Natural killer cell (primary cell): ENCODE measurements at regions not wholly inside any gene's neighbourhood (a gene's known extent, or its start where the extent isn't known, plus 50 kb on each side); places are given as distances from the start of the nearest gene placed in this dataset.

Experiments
- ATAC-seq, 3 donors: fragments of 150-1000 bp in 2 of 3; fragments of 200-7000 bp in 1 of 3; cut with Tn5 transposase; 1 replicate in 1 of 3; 2 replicates in 2 of 3; pipeline ENCODE4 v1.10.0; 2021; ENCODE audit warnings: mild to moderate bottlenecking in 2 of 3, moderate library complexity in 2 of 3
- DNase-seq, 2 donors: peaks; one replicate each; pipeline versions ENCODE4 v3.0.0 to v3.0.0-alpha.2; 2013 to 2021; ENCODE audit warnings: mixed read lengths in 1 of 2
- H3K27ac ChIP-seq: one replicate; pipeline ENCODE4 v1.5.1; 2013; ENCODE audit warnings: mild to moderate bottlenecking, low read length
- H3K27me3 ChIP-seq: one replicate; pipeline ENCODE4 v1.6.1; 2013; ENCODE audit warnings: low read length; ENCODE audit not compliant: control insufficient read depth, insufficient read depth
- H3K36me3 ChIP-seq: one replicate; pipeline ENCODE4 v1.6.1; 2013; ENCODE audit warnings: low read length; ENCODE audit not compliant: control insufficient read depth, insufficient read depth
- H3K4me1 ChIP-seq: one replicate; pipeline ENCODE4 v1.6.1; 2013; ENCODE audit warnings: low read length; ENCODE audit not compliant: control insufficient read depth, insufficient read depth
- H3K4me3 ChIP-seq: one replicate; pipeline ENCODE4 v1.5.1; 2013; ENCODE audit warnings: low read length
- H3K9me3 ChIP-seq: one replicate; pipeline ENCODE4 v1.6.1; 2013; ENCODE audit warnings: low read length; ENCODE audit not compliant: control insufficient read depth, insufficient read depth
- H3K27ac Mint-ChIP-seq, 2 donors: one replicate each; pipeline ENCODE4 v1.8.0; 2022; ENCODE audit warnings: mild to moderate bottlenecking in 2 of 2, mixed read lengths in 2 of 2, moderate library complexity in 1 of 2
- H3K27me3 Mint-ChIP-seq, 2 donors: one replicate each; pipeline ENCODE4 v1.8.0; 2022; ENCODE audit warnings: low read depth in 2 of 2, mixed read lengths in 2 of 2
- H3K36me3 Mint-ChIP-seq: one replicate; pipeline ENCODE4 v1.8.0; 2022; ENCODE audit warnings: mixed read lengths
- H3K4me1 Mint-ChIP-seq, 2 donors: one replicate each; pipeline ENCODE4 v1.8.0; 2022; ENCODE audit warnings: mixed read lengths in 2 of 2
- H3K4me3 Mint-ChIP-seq: one replicate; pipeline ENCODE4 v1.8.0; 2022; ENCODE audit warnings: mild to moderate bottlenecking, moderate library complexity, mixed read lengths
- H3K9me3 Mint-ChIP-seq, 2 donors: one replicate each; pipeline ENCODE4 v1.8.0; 2022; ENCODE audit warnings: mixed read lengths in 2 of 2
- CTCF ChIP-seq: fragments of 200-600 bp; IDR thresholded peaks from one replicate; pipeline ENCODE4 v1.8.0; 2022; ENCODE audit warnings: antibody characterized with exemption
- WGBS: methylation state at CpG from one replicate; pipeline ENCODE4 v1.1.7; 2013; ENCODE audit warnings: missing lambda C conversion rate; ENCODE audit not compliant: insufficient coverage; 5-methylcytosine and 5-hydroxymethylcytosine counted together
- intact Hi-C: fragments of 100-400 bp; cut with micrococcal nuclease; formaldehyde crosslinking; loops from one replicate; pipeline ENCODE4 v1.14.2; 2022

- Histone ChIP-seq H3K9me3 (no peaks in the 10 kb centered on the region), H3K27ac (no peak overlapping the region), H3K4me1 (no peaks in the 10 kb centered on the region), H3K36me3 (no peaks in the 10 kb centered on the region), H3K27me3 (no peaks in the 10 kb centered on the region), H3K4me3 (no peak overlapping the region)
- 87% methylated on average over 20 of the region's 21 CpGs for WGBS
- H3K36me3 Mint-ChIP-seq, result no peaks in the 10 kb centered on the region
- TF ChIP-seq CTCF, result no peak
- no peak for ATAC-seq
- H3K27ac Mint-ChIP-seq, result no peak overlapping the region
- peaks cover 0 to 6% of the 10 kb centered on the region in 2 donors for H3K27me3 Mint-ChIP-seq
- intact Hi-C loops, result no loop called here
- no peak for DNase-seq
- H3K4me1 Mint-ChIP-seq, result no peaks in the 10 kb centered on the region
- H3K4me3 Mint-ChIP-seq, result no peak overlapping the region
- H3K9me3 Mint-ChIP-seq, result no peaks in the 10 kb centered on the region
These were observed 92.0 kb upstream of the RAI14 start for GRCh38 chr5:34563931-34564709.

- Mint-ChIP-seq H3K4me3 (no peak overlapping the region), H3K27ac (no peak overlapping the region), H3K36me3 (no peaks in the 10 kb centered on the region), H3K9me3 (no peaks in the 10 kb centered on the region), H3K27me3 (peaks cover 0 to 6% of the 10 kb centered on the region in 2 donors), H3K4me1 (no peaks in the 10 kb centered on the region)
- no peak for DNase-seq
- intact Hi-C loops, result no loop called here
- H3K4me3 ChIP-seq, result no peak overlapping the region
- WGBS, result 85% methylated on average over 15 of the region's 15 CpGs
- no peaks in the 10 kb centered on the region for H3K9me3 ChIP-seq
- H3K27me3 ChIP-seq, result no peaks in the 10 kb centered on the region
- no peaks in the 10 kb centered on the region for H3K36me3 ChIP-seq
- TF ChIP-seq CTCF, result no peak
- no peak overlapping the region for H3K27ac ChIP-seq
- no peaks in the 10 kb centered on the region for H3K4me1 ChIP-seq
- no peak for ATAC-seq
These were observed 91.4 kb upstream of the RAI14 start for GRCh38 chr5:34564710-34565235.

- intact Hi-C loops, result no loop called here
- H3K27ac ChIP-seq, result no peak overlapping the region
- ATAC-seq (no peak), DNase-seq (no peak)
- peaks cover 0 to 18% of the 10 kb centered on the region in 2 donors for H3K27me3 Mint-ChIP-seq
- H3K9me3 ChIP-seq, result no peaks in the 10 kb centered on the region
- no peaks in the 10 kb centered on the region for H3K4me1 Mint-ChIP-seq
- H3K36me3 ChIP-seq, result no peaks in the 10 kb centered on the region
- no peak for TF ChIP-seq CTCF
- no peak overlapping the region for H3K4me3 ChIP-seq
- WGBS, result 90% methylated on average over 6 of the region's 6 CpGs
- no peaks in the 10 kb centered on the region for H3K36me3 Mint-ChIP-seq
- no peaks in the 10 kb centered on the region for H3K27me3 ChIP-seq
- no peak overlapping the region for H3K4me3 Mint-ChIP-seq
- H3K9me3 Mint-ChIP-seq, result no peaks in the 10 kb centered on the region
- no peak overlapping the region for H3K27ac Mint-ChIP-seq
- no peaks in the 10 kb centered on the region for H3K4me1 ChIP-seq
These were observed 86.0 kb upstream of the RAI14 start for GRCh38 chr5:34570143-34570542.
